Jurkat, Clone E6-1 (cell line): ENCODE measurements at regions not wholly inside any gene's neighbourhood (a gene's known extent, or its start where the extent isn't known, plus 50 kb on each side); places are given as distances from the start of the nearest gene placed in this dataset.

ENCODE experiments used
- DNase-seq: peaks from one replicate; pipeline ENCODE4 v3.0.0-alpha.2; 2011; ENCODE audit warnings: low read depth, low spot score
- H3K4me3 ChIP-seq: 2 replicates; pipeline ENCODE4 v1.5.1; 2011; ENCODE audit warnings: mild to moderate bottlenecking, low read length, control low read depth, moderate library complexity

DNA sequence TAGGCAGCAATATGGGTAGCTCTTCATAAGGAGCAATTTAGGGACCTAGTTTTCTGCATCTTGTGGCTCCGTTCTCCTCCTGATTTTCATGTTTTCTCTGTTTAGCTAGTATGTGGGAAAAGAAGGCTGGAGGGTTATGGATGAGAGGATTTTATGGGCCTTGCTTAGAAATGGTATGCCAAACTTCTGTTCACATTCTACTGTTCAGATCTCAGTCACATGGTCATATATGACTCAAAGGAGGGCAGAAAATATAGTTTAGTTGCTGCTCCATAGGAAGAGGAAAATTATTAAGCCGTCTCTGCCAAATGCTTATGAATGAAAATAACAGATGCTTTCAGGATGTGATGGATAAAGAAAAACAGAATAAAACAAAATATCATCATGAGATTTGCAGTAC, 361.8 kb upstream of the CWC22 start:
- no peak overlapping the region for H3K4me3 ChIP-seq
- DNase-seq, result no peak

GRCh38 chr2:180367815-180368214, 360.7 kb upstream of the CWC22 start:
- DNase-seq, result no peak
- H3K4me3 ChIP-seq, result no peak overlapping the region

DNA sequence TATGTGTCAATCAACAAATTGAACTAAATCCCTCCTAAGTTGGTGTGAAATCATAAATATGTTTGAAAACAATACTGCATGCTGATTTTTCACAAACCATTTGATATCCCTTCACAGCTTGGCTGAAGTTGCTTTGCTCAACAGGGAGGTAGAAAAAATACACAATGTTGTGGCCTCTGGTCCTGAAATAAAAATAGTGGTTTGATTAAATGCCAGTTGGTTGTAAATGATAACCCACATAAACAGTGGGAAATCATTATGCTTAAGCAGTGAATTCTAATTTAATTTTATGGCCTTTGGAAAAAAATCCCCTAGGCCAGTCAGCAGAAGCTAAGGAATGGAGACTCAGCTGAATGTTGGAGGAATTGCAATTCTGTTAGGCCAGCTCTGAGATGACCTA, 359.4 kb upstream of the CWC22 start:
- H3K4me3 ChIP-seq, result no peak overlapping the region
- DNase-seq, result no peak

- no peak for DNase-seq
- H3K4me3 ChIP-seq, result no peak overlapping the region
These were observed 357.6 kb upstream of the CWC22 start for GRCh38 chr2:180364719-180365118.

GRCh38 chr2:180360283-180360618, 353.2 kb upstream of the CWC22 start:
- DNase-seq, result no peak
- no peak overlapping the region for H3K4me3 ChIP-seq

DNA sequence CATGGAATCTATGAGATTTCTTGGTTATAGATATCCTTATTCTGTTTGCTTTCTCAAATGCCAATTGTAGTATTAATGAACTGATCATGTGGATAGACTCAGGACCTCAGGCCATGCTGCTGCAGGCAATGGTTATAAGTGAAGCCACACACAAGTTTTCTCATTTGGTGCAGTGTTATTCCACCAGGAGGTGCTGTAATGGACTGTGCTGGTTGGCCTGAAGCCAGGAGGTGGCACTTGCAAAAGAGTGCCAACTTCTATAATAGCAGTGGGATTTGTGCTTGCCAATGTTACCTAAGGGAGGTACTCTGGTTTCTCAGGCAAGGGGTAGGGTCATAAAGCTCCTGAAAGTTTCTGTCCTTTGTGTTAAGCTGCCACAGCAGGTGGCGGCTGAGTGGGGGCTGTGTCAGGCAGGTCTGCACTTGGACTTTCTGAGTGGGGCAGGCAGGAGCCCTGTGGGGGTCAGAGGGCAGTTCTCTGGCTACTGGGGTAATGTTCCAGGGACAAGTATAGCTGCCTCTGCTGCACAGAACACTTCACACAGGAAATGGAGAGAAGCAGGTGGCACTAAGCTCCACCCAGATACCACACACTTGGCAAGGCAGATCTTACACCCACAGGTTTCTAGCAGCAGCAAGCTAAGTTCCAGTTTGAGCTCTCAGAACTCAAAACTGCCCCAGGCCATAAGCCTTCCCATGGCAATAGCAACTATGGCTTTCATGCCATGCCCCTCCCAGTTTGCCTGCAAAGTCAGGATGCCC, 352.6 kb upstream of the CWC22 start:
- peak; percentile 53 for DNase-seq
- H3K4me3 ChIP-seq, result no peak overlapping the region

- H3K4me3 ChIP-seq, result no peak overlapping the region
These were observed 351.4 kb upstream of the CWC22 start for GRCh38 chr2:180358458-180358857.

DNA sequence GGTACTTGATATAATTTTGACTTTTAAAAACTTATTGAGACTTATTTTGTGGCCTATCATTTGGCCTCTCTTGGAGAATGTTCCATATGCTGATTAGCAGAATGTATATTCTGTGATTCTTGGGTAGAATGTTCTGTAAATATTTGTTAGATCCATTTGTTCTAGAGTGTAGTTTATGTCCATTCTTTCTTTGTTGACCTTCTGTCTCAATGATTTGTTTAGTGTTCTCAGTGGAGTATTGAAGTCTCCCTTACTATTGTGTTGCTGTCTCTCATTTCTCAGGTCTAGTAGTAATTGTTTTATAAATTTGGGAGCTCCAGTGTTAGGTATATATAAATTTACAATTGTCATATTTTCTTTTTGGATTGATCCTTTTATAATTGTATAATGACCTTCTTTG, 349.6 kb upstream of the CWC22 start:
- no peak for DNase-seq
- H3K4me3 ChIP-seq, result no peak overlapping the region

More at GRCh38 chr2:180358458-180358857, 351.4 kb upstream of the CWC22 start:
- DNase-seq, result no peak

DNA sequence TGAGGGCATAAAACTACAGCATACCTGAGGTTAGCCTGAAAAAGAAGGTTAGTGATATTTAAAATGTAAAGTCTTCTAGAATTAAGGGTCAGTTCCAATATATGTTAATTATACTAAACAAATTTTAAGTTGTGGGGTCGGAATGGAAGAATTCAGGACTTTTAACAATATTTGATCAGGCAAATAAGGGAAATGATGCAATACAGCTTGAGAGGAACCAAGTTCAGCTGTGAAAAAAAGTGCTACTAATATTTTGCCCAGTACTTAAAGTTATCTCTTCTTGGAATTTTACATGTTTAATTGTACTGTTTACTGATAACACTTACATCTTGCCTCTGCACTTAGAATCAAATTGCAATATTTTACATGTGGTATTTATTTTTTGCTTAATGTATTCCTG, 345.5 kb upstream of the CWC22 start:
- no peak for DNase-seq
- no peak overlapping the region for H3K4me3 ChIP-seq

- no peak overlapping the region for H3K4me3 ChIP-seq
- no peak for DNase-seq
These were observed 342.7 kb upstream of the CWC22 start for GRCh38 chr2:180349809-180350208.

DNA sequence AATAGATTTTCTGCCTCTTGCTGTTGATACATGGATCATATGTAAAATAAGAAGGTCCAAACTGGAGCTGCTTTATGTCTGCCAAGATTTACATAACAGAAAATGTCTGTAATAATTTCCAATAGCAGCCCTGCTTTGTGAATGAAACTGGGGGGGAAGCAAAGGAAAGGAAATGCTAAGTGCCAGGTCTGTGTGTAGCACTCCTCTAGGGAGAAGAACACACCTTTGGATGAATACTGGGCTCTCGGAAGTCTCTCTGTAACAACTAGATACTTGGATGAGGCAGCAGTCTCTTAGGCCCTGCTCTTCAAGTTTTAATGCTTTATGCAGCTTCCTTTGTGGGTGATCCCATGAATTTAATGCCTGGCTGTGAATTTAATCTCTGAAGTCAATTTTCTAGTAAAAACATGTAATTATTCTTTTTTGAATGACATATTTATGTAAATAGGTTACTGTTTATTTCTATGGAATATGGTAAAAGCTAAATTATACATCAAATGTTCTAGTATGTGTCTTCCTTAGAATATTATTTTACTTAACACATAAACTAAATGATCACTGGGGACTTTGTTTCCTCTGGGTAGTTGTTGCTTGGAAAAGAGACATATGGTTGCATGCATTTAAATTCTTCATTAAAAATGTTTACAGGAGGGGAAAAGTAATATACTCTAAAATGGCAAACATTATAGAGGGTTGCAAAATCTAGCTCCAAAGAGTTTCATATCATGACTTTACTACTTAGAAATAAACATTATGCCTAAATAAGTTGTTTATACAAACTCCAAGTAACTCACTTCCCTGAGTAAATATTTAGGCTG, 336.6 kb upstream of the CWC22 start:
- DNase-seq, result no peak
- H3K4me3 ChIP-seq, result no peak overlapping the region

DNA sequence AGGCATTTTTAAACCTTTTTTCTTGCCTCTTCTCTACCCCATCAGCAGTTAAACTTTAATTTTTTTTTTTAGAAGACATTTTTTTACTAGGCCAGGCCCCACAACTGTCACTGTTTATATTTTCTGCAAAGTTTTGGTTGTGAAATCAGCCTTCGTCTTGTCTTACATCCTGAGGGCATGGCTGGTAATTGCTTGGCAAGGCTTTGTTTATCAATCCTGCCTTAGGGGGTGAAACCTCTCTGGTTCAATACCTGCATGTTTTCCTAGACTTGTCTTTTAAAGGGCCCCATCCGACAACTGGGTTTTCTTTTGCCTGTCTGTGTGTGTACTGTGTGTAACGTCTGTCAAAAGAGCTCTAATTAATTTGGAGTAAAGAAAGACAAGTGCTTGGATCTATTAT, 330.0 kb upstream of the CWC22 start:
- no peak overlapping the region for H3K4me3 ChIP-seq
- DNase-seq, result no peak

- H3K4me3 ChIP-seq, result no peak overlapping the region
- DNase-seq, result no peak
These were observed 329.5 kb upstream of the CWC22 start for GRCh38 chr2:180336550-180336949.

GRCh38 chr2:180334514-180334913, 327.4 kb upstream of the CWC22 start:
- no peak overlapping the region for H3K4me3 ChIP-seq
- DNase-seq, result no peak

GRCh38 chr2:180328795-180329422, 321.8 kb upstream of the CWC22 start:
- no peak for DNase-seq
- H3K4me3 ChIP-seq, result no peak overlapping the region

DNA sequence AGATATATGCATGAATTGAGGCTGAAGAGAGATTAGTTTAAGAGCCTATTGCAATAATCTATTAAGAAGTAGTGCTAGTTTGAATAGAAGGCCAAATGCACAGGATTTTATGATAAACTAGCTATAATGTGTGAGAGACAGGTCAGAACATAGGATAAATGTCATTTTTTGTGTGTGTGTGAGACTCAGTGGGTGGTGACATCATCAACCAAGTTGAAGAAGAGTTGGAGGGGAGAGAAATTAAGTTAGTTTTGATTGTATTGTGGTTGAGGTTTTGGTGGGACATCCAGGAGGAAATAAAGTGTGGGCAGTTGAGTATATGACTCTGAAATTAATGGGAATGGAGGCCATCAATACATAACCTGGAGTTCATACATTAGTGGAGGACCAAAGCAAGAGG, 320.1 kb upstream of the CWC22 start:
- no peak overlapping the region for H3K4me3 ChIP-seq
- no peak for DNase-seq

DNA sequence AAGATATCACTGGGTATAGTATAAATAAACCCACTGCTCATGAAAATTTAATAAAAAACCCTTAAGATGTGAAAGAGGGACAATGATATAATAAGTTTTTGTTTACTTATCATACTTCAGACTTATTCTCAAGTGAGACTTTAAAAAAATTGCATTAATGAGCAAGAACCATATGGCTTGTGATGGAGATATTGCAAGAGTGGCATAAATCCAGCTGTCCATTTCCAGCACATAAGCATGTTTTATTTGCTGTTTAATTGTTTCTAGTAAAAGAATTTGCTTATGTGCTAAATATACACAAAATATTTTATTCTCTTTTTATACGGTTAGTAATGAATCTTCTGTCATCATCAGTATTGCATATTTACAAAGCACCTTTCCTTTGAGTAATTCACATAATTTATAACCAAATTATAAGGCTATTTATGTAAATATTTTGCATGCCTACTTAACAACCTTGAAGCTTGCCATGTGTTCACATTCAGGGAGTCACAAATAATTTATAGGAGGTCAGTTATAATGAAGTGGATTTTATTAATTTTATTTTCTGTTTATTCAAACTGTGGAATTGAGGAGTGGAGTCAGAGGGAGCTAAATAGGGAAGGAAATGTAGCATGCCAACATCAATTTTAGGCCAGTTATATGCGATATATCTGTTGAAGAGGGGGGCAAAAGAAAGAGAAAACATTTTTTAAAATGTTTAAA, 318.5 kb upstream of the CWC22 start:
- DNase-seq, result no peak
- no peak overlapping the region for H3K4me3 ChIP-seq

DNA sequence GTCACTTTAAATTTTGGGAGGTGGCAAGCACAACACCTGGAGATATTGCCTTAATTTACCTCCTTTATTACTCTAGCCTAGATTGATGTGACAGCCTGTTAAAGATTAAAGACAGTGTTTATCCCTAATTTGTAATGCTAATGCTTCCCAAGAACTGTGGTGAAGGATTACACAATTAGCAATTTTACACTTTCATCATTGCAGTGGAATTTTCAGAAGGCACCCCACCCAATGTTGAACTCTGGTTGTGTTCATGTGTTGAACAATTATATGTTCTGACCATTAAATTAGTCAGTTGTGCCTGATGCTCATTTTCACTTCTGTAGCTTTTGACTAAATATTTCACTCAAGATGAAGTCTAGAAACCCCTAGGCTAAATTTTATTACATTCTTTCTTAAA, 317.1 kb upstream of the CWC22 start:
- DNase-seq, result no peak
- H3K4me3 ChIP-seq, result no peak overlapping the region

DNA sequence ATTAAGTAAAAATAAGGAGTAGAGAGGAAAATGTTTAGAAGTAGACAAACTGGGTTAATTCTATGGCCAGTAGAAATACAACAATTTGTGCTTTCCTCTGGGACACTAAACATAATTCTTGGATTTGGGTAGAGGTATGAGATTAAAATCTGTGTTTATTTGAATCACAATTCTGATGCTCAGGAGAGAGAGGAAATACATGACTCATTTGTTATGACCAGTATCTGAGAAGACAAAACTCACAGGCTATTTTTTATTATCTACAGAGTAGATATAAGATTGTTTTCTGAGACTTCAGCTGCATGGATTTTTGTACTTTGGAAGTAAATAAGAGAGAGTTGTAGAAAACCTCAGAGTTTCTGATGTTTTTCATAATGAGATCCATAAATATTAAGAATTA, 315.7 kb upstream of the CWC22 start:
- no peak for DNase-seq
- no peak overlapping the region for H3K4me3 ChIP-seq
